Endothelial cell of umbilical vein (primary cell): ENCODE measurements at regions not wholly inside any gene's neighbourhood (a gene's known extent, or its start where the extent isn't known, plus 50 kb on each side); places are given as distances from the start of the nearest gene placed in this dataset.

ENCODE experiments used
- EZH2 ChIP-seq: IDR thresholded peaks from 2 replicates; pipeline ENCODE4 v1.6.1; 2012; ENCODE audit warnings: borderline replicate concordance, low read depth, mild to moderate bottlenecking, moderate library complexity, low read length, inconsistent platforms; ENCODE audit not compliant: severe bottlenecking
- JUN ChIP-seq: IDR thresholded peaks from 2 replicates; pipeline ENCODE4 v1.6.1; 2011; ENCODE audit warnings: borderline replicate concordance, low read depth; ENCODE audit not compliant: insufficient read length, insufficient read depth
- TF ChIP-seq, protein P1 (sequence below), 2 donors: IDR thresholded peaks; 1 replicate in 1 of 2; 2 replicates in 1 of 2; pipeline ENCODE4 v1.5.1; 2011; ENCODE audit warnings: low read length in 2 of 2, mild to moderate bottlenecking in 2 of 2, moderate library complexity in 2 of 2, control low read depth in 1 of 2, inconsistent platforms in 1 of 2, low read depth in 1 of 2; ENCODE audit not compliant: insufficient read depth in 1 of 2; ENCODE audit errors: extremely low read depth in 1 of 2

DNA sequence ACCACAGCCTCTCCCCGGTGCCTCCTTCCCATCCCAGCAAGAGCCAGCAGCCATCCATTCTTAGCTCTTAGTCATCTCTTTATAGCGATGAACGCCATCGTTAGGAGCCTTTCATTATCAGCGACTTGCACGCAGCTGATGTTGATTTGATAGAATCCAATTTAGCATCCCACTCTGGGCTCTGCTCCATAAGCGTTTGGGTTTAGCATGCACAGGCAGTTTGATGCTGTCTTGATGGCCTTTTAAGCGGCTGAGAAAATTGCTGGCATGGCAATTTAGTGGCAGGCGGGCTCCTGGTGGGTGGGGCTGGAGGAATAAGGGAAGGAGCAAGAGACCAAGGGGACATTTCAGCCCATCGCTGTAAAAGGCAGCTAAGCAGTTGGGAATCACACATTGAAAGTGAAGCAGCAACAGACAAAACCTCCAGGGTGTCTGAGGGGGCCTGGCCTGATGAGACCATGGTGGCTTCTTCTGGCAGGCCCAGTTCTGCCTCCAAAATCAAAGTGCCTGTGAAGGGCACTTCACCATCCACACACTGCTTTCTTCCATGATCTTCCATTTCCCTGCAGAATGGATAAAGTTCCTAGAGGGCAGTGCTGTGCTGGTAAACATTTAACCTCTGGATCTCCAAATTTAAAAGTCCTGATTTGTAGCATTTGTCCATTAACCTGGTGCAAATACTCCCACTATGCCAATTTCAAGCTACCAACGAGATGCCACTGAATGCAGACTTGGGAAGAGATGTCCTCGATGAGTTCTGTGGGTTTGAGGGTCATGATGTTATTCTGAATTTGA lies 107.8 kb upstream of the PLXNA4 start:
- TF ChIP-seq EZH2: no peak
- no peak for TF ChIP-seq JUN
- TF ChIP-seq, protein P1, sequence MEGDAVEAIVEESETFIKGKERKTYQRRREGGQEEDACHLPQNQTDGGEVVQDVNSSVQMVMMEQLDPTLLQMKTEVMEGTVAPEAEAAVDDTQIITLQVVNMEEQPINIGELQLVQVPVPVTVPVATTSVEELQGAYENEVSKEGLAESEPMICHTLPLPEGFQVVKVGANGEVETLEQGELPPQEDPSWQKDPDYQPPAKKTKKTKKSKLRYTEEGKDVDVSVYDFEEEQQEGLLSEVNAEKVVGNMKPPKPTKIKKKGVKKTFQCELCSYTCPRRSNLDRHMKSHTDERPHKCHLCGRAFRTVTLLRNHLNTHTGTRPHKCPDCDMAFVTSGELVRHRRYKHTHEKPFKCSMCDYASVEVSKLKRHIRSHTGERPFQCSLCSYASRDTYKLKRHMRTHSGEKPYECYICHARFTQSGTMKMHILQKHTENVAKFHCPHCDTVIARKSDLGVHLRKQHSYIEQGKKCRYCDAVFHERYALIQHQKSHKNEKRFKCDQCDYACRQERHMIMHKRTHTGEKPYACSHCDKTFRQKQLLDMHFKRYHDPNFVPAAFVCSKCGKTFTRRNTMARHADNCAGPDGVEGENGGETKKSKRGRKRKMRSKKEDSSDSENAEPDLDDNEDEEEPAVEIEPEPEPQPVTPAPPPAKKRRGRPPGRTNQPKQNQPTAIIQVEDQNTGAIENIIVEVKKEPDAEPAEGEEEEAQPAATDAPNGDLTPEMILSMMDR (IDR thresholded peaks at IDR 0.05; ENCODE audit: extremely low read depth in 1 of 2, insufficient read depth in 1 of 2, low read depth in 1 of 2, low read length in 2 of 2): no peak
